ENCODE measurements at regions not wholly inside any gene's neighbourhood (a gene's known extent, or its start where the extent isn't known, plus 50 kb on each side); places are given as distances from the start of the nearest gene placed in this dataset.

- in situ Hi-C loops (cut with MboI; ENCODE audit: low sequenced_read_pairs): no loop called here
Measured at GRCh38 chrX:39802908-39803307, 294.9 kb downstream of the BCOR start.

- in situ Hi-C loops (cut with MboI; ENCODE audit: low sequenced_read_pairs): no loop called here
Measured at GRCh38 chrX:39805022-39805421, 292.7 kb downstream of the BCOR start.

GRCh38 chrX:39805825-39806224, 291.9 kb downstream of the BCOR start:
- in situ Hi-C loops (cut with MboI; ENCODE audit: low sequenced_read_pairs): no loop called here

GRCh38 chrX:39808471-39808917, 289.3 kb downstream of the BCOR start:
- in situ Hi-C loops (cut with MboI; ENCODE audit: low sequenced_read_pairs): no loop called here

GRCh38 chrX:39809331-39809730, 288.4 kb downstream of the BCOR start:
- in situ Hi-C loops (cut with MboI; ENCODE audit: low sequenced_read_pairs): no loop called here

GRCh38 chrX:39810901-39811300, 286.9 kb downstream of the BCOR start:
- in situ Hi-C loops (cut with MboI; ENCODE audit: low sequenced_read_pairs): no loop called here

- in situ Hi-C loops (cut with MboI; ENCODE audit: low sequenced_read_pairs): no loop called here
Measured at GRCh38 chrX:39811376-39811775, 286.4 kb downstream of the BCOR start.

GRCh38 chrX:39813631-39814277, 284.0 kb downstream of the BCOR start:
- in situ Hi-C loops (cut with MboI; ENCODE audit: low sequenced_read_pairs): no loop called here

- in situ Hi-C loops (cut with MboI; ENCODE audit: low sequenced_read_pairs): no loop called here
Measured at GRCh38 chrX:39814391-39814790, 283.4 kb downstream of the BCOR start.

- in situ Hi-C loops (cut with MboI; ENCODE audit: low sequenced_read_pairs): no loop called here
Measured at GRCh38 chrX:39815631-39816030, 282.1 kb downstream of the BCOR start.

- in situ Hi-C loops (cut with MboI; ENCODE audit: low sequenced_read_pairs): no loop called here
Measured at GRCh38 chrX:39816871-39817731, 280.7 kb downstream of the BCOR start.

GRCh38 chrX:39817754-39818470, 279.8 kb downstream of the BCOR start:
- in situ Hi-C loops (cut with MboI; ENCODE audit: low sequenced_read_pairs): no loop called here

- in situ Hi-C loops (cut with MboI; ENCODE audit: low sequenced_read_pairs): no loop called here
Measured at GRCh38 chrX:39818750-39819149, 279.0 kb downstream of the BCOR start.

- in situ Hi-C loops (cut with MboI; ENCODE audit: low sequenced_read_pairs): no loop called here
Measured at GRCh38 chrX:39819921-39820849, 277.6 kb downstream of the BCOR start.

GRCh38 chrX:39820938-39821708, 276.6 kb downstream of the BCOR start:
- in situ Hi-C loops (cut with MboI; ENCODE audit: low sequenced_read_pairs): no loop called here

GRCh38 chrX:39821709-39822095, 276.1 kb downstream of the BCOR start:
- in situ Hi-C loops (cut with MboI; ENCODE audit: low sequenced_read_pairs): no loop called here

- in situ Hi-C loops (cut with MboI; ENCODE audit: low sequenced_read_pairs): no loop called here
Measured at GRCh38 chrX:39822133-39822748, 275.5 kb downstream of the BCOR start.

- in situ Hi-C loops (cut with MboI; ENCODE audit: low sequenced_read_pairs): no loop called here
Measured at GRCh38 chrX:39823424-39823823, 274.3 kb downstream of the BCOR start.

GRCh38 chrX:39823854-39824253, 273.9 kb downstream of the BCOR start:
- in situ Hi-C loops (cut with MboI; ENCODE audit: low sequenced_read_pairs): no loop called here

Measured in HL-60/S4 treated with retinoic acid at 250 ng/mL for 4 days and 3 days (cell line).